HEK293 (cell line): ENCODE measurements at regions not wholly inside any gene's neighbourhood (a gene's known extent, or its start where the extent isn't known, plus 50 kb on each side); places are given as distances from the start of the nearest gene placed in this dataset.

Experiments used
- CTCF ChIA-PET: fragments of 350-600 bp; formaldehyde crosslinking; extraction: SDS; loops from one replicate; lab custom pipeline; 2021; ENCODE audit warnings: antibody characterized with exemption; lab: Yijun Ruan, JAX
- POLR2A ChIA-PET: fragments of 300-600 bp; formaldehyde crosslinking; extraction: SDS; loops from one replicate; lab custom pipeline; 2020; ENCODE audit warnings: antibody characterized with exemption, inconsistent platforms; lab: Yijun Ruan, JAX
- H3K27ac ChIP-seq: fragments of 200-500 bp; sonication (Bioruptor generic); 2 replicates; pipeline ENCODE4 v1.5.1; 2014; ENCODE audit warnings: low read depth, low read length, control low read depth, inconsistent platforms; ENCODE audit errors: extremely low read depth
- H3K36me3 ChIP-seq, 2 experiments: fragments of 200-500 bp in 1 of 2; sonication (Bioruptor generic) in 1 of 2; 1 replicate in 1 of 2; 2 replicates in 1 of 2; pipeline ENCODE4 v1.5.1; 2014 to 2017; ENCODE audit warnings: inconsistent platforms in 2 of 2, low read length in 2 of 2; ENCODE audit not compliant: control insufficient read depth in 2 of 2, insufficient read depth in 1 of 2
- H3K4me1 ChIP-seq: fragments of 200-500 bp; sonication (Bioruptor generic); 2 replicates; pipeline ENCODE4 v1.5.1; 2014; ENCODE audit warnings: mild to moderate bottlenecking, low read length, inconsistent platforms; ENCODE audit not compliant: control insufficient read depth, insufficient read depth
- H3K4me3 ChIP-seq: 2 replicates; pipeline ENCODE4 v1.5.1; 2011; ENCODE audit warnings: low read depth, mild to moderate bottlenecking, control low read depth, low read length, moderate library complexity
- H3K9me3 ChIP-seq: fragments of 200-500 bp; sonication (Bioruptor generic); 2 replicates; pipeline ENCODE4 v1.5.1; 2014; ENCODE audit warnings: low read depth, low read length, inconsistent platforms; ENCODE audit not compliant: control insufficient read depth, insufficient read depth
- IKZF3 ChIP-seq: fragments of 450-650 bp; IDR thresholded peaks from 2 replicates; pipeline ENCODE4 v1.5.0; 2018; ENCODE audit warnings: missing biosample characterization, mild to moderate bottlenecking, missing genetic modification characterization, moderate library complexity
- KLF16 ChIP-seq: fragments of 450-650 bp; formaldehyde crosslinking; IDR thresholded peaks from 2 replicates; pipeline ENCODE4 v1.5.1; 2017; ENCODE audit warnings: missing biosample characterization, missing genetic modification characterization
- PRDM1 ChIP-seq: fragments of 450-650 bp; formaldehyde crosslinking; IDR thresholded peaks from 2 replicates; pipeline ENCODE4; 2016; ENCODE audit warnings: missing biosample characterization, missing genetic modification characterization
- REPIN1 ChIP-seq: fragments of 450-650 bp; formaldehyde crosslinking; IDR thresholded peaks from 2 replicates; pipeline ENCODE4 v1.5.1; 2017; ENCODE audit warnings: missing biosample characterization, missing genetic modification characterization, low read depth
- SP3 ChIP-seq: fragments of 450-650 bp; formaldehyde crosslinking; IDR thresholded peaks from 2 replicates; pipeline ENCODE4 v1.5.1; 2016; ENCODE audit warnings: missing biosample characterization, missing genetic modification characterization
- SP7 ChIP-seq: fragments of 450-650 bp; formaldehyde crosslinking; IDR thresholded peaks from 2 replicates; pipeline ENCODE4 v1.5.1; 2016; ENCODE audit warnings: missing biosample characterization, missing genetic modification characterization
- ZBTB1 ChIP-seq: fragments of 450-650 bp; formaldehyde crosslinking; IDR thresholded peaks from 2 replicates; pipeline ENCODE4 v1.5.1; 2016; ENCODE audit warnings: missing biosample characterization, missing genetic modification characterization
- ZIC2 ChIP-seq: fragments of 450-650 bp; formaldehyde crosslinking; IDR thresholded peaks from 2 replicates; pipeline ENCODE4 v1.5.1; 2016; ENCODE audit warnings: missing biosample characterization, missing genetic modification characterization
- ZNF133 ChIP-seq: fragments of 450-650 bp; formaldehyde crosslinking; IDR thresholded peaks from 2 replicates; pipeline ENCODE4 v1.5.1; 2016; ENCODE audit warnings: missing biosample characterization, missing genetic modification characterization
- ZNF146 ChIP-seq: fragments of 450-650 bp; formaldehyde crosslinking; IDR thresholded peaks from 2 replicates; pipeline ENCODE4 v1.5.1; 2016; ENCODE audit warnings: missing biosample characterization, missing genetic modification characterization
- ZNF174 ChIP-seq: fragments of 450-650 bp; formaldehyde crosslinking; IDR thresholded peaks from 2 replicates; pipeline ENCODE4 v1.5.0; 2017; ENCODE audit warnings: missing biosample characterization, mild to moderate bottlenecking, missing genetic modification characterization
- ZNF211 ChIP-seq: fragments of 450-650 bp; formaldehyde crosslinking; IDR thresholded peaks from 2 replicates; pipeline ENCODE4 v1.5.1; 2016; ENCODE audit warnings: low read depth, missing biosample characterization, missing genetic modification characterization
- ZNF24 ChIP-seq: fragments of 450-650 bp; formaldehyde crosslinking; IDR thresholded peaks from 2 replicates; pipeline ENCODE4 v1.5.1; 2016; ENCODE audit warnings: missing biosample characterization, missing genetic modification characterization
- ZNF292 ChIP-seq: fragments of 450-650 bp; formaldehyde crosslinking; IDR thresholded peaks from 2 replicates; pipeline ENCODE4 v1.5.1; 2016; ENCODE audit warnings: low read depth, missing biosample characterization, missing genetic modification characterization, borderline replicate concordance
- ZNF311 ChIP-seq: fragments of 450-650 bp; formaldehyde crosslinking; IDR thresholded peaks from 2 replicates; pipeline ENCODE4 v1.5.1; 2017; ENCODE audit warnings: missing biosample characterization, missing genetic modification characterization, borderline replicate concordance
- ZNF350 ChIP-seq: fragments of 450-650 bp; formaldehyde crosslinking; IDR thresholded peaks from 2 replicates; pipeline ENCODE4 v1.5.0; 2017; ENCODE audit warnings: missing biosample characterization, mild to moderate bottlenecking, missing genetic modification characterization
- ZNF560 ChIP-seq: fragments of 450-650 bp; formaldehyde crosslinking; IDR thresholded peaks from 2 replicates; pipeline ENCODE4 v1.5.1; 2017; ENCODE audit warnings: missing biosample characterization, missing genetic modification characterization, borderline replicate concordance
- ZNF561 ChIP-seq: fragments of 450-650 bp; IDR thresholded peaks from 2 replicates; pipeline ENCODE4 v1.5.1; 2018; ENCODE audit warnings: missing biosample characterization, missing genetic modification characterization, borderline replicate concordance
- ZNF600 ChIP-seq: fragments of 450-650 bp; formaldehyde crosslinking; IDR thresholded peaks from 2 replicates; pipeline ENCODE4 v1.5.1; 2016; ENCODE audit warnings: missing biosample characterization, missing genetic modification characterization
- ZNF610 ChIP-seq: fragments of 450-650 bp; formaldehyde crosslinking; IDR thresholded peaks from 2 replicates; pipeline ENCODE4 v1.5.1; 2016; ENCODE audit warnings: missing biosample characterization, missing genetic modification characterization, borderline replicate concordance
- ZNF658 ChIP-seq: fragments of 450-650 bp; formaldehyde crosslinking; IDR thresholded peaks from 2 replicates; pipeline ENCODE4; 2016; ENCODE audit warnings: missing biosample characterization, missing genetic modification characterization
- ZSCAN16 ChIP-seq: fragments of 450-650 bp; formaldehyde crosslinking; IDR thresholded peaks from 2 replicates; pipeline ENCODE4 v1.5.1; 2016; ENCODE audit warnings: missing biosample characterization, missing genetic modification characterization
- TF ChIP-seq, protein P1 (sequence below): fragments of 450-650 bp; formaldehyde crosslinking; IDR thresholded peaks from 2 replicates; pipeline ENCODE4 v1.5.1; 2016; ENCODE audit warnings: missing biosample characterization, missing genetic modification characterization, borderline replicate concordance
- TF ChIP-seq, protein P2 (sequence below): fragments of 450-650 bp; formaldehyde crosslinking; IDR thresholded peaks from 2 replicates; pipeline ENCODE4 v1.5.1; 2016; ENCODE audit warnings: missing biosample characterization, missing genetic modification characterization
- TF ChIP-seq, protein P3 (sequence below): fragments of 450-650 bp; formaldehyde crosslinking; IDR thresholded peaks from 2 replicates; pipeline ENCODE4 v1.5.1; 2016; ENCODE audit warnings: missing biosample characterization, missing genetic modification characterization
- TF ChIP-seq, protein P4 (sequence below): fragments of 450-650 bp; formaldehyde crosslinking; IDR thresholded peaks from 2 replicates; pipeline ENCODE4 v1.5.1; 2016; ENCODE audit warnings: missing biosample characterization, missing genetic modification characterization
- TF ChIP-seq, protein P5 (sequence below): fragments of 450-650 bp; formaldehyde crosslinking; IDR thresholded peaks from 2 replicates; pipeline ENCODE4 v1.5.1; 2017; ENCODE audit warnings: missing biosample characterization, mild to moderate bottlenecking, missing genetic modification characterization, moderate library complexity

DNA sequence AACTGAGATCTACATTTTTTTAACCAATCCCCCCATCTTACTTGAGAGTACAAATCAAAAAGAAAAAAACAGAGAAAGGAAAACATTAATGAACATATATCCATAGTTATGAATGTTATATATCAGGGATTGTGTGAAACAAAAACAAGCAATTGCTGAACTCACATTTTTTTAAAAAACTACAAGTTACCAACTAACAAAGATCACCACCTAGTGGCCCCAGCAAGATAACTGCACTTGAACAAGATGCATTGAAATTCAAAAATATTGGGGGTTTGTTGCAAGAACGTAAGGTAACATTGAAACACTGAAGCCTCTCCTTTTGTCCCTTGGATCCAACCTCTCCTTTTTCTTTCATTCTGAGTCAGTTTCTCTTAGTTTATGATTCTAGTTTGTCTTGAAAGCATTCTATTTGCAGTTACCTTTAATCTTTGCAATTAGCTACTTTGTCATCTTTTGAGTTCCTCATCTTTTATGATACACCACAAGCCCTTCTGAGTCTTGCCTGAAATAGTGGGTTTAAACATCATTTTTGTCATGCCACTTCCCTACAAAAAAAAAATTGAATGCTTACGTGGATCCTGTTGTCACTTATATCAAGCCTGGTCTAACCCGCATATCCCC lies 87.3 kb upstream of the TES start (continued):
- TF ChIP-seq, protein P1, sequence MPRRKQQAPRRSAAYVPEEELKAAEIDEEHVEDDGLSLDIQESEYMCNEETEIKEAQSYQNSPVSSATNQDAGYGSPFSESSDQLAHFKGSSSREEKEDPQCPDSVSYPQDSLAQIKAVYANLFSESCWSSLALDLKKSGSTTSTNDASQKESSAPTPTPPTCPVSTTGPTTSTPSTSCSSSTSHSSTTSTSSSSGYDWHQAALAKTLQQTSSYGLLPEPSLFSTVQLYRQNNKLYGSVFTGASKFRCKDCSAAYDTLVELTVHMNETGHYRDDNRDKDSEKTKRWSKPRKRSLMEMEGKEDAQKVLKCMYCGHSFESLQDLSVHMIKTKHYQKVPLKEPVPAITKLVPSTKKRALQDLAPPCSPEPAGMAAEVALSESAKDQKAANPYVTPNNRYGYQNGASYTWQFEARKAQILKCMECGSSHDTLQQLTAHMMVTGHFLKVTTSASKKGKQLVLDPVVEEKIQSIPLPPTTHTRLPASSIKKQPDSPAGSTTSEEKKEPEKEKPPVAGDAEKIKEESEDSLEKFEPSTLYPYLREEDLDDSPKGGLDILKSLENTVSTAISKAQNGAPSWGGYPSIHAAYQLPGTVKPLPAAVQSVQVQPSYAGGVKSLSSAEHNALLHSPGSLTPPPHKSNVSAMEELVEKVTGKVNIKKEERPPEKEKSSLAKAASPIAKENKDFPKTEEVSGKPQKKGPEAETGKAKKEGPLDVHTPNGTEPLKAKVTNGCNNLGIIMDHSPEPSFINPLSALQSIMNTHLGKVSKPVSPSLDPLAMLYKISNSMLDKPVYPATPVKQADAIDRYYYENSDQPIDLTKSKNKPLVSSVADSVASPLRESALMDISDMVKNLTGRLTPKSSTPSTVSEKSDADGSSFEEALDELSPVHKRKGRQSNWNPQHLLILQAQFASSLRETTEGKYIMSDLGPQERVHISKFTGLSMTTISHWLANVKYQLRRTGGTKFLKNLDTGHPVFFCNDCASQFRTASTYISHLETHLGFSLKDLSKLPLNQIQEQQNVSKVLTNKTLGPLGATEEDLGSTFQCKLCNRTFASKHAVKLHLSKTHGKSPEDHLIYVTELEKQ (tag by site-specific recombination) = no peak
- TF ChIP-seq ZBTB1 (tag by site-specific recombination) (no peak), ZIC2 (tag by site-specific recombination) (no peak), PRDM1 (tag by site-specific recombination) (no peak), REPIN1 (tag by site-specific recombination) (no peak), SP7 (tag by site-specific recombination) (no peak), ZNF658 (tag by site-specific recombination) (no peak), ZNF211 (tag by site-specific recombination) (no peak), ZNF350 (no peak), KLF16 (tag by site-specific recombination) (no peak)
- TF ChIP-seq, protein P2, sequence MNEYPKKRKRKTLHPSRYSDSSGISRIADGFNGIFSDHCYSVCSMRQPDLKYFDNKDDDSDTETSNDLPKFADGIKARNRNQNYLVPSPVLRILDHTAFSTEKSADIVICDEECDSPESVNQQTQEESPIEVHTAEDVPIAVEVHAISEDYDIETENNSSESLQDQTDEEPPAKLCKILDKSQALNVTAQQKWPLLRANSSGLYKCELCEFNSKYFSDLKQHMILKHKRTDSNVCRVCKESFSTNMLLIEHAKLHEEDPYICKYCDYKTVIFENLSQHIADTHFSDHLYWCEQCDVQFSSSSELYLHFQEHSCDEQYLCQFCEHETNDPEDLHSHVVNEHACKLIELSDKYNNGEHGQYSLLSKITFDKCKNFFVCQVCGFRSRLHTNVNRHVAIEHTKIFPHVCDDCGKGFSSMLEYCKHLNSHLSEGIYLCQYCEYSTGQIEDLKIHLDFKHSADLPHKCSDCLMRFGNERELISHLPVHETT (tag by site-specific recombination) = no peak

DNA sequence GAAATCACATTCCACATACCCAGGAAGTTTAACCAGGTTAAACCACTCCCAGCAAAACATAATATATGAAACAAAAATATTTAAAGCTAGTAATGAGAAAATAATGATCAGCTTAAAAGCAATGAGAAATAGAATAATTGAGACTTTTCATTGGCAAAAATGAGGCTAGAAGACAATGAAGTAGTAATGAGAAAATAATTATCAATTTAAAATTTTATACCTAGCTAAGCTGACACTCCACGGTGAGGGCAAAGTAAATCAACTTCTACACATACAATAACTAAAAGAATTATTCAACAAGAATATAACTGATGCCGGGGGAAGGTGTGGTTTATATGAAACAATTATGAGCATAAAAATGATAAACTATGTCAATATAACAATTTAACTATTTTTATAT lies 82.2 kb upstream of the TES start:
- Histone ChIP-seq H3K9me3 (no peaks in the 10 kb centered on the region), H3K27ac (no peak overlapping the region), H3K36me3 (no peaks in the 10 kb centered on the region), H3K4me1 (no peaks in the 10 kb centered on the region), H3K4me3 (no peak overlapping the region)
- POLR2A ChIA-PET = no interaction called here
- CTCF ChIA-PET = interaction anchor here (0.8 kb wide), 1 partner anchor 26 kb away, joined by 5 read pairs; no protein-coding TSS in a partner anchor
- no peak for TF ChIP-seq ZNF133 (tag by site-specific recombination)
- no peak for TF ChIP-seq IKZF3 (tag by site-specific recombination)
- TF ChIP-seq ZNF610 (tag by site-specific recombination) = no peak
- no peak for TF ChIP-seq ZSCAN16
- no peak for TF ChIP-seq ZNF560 (tag by site-specific recombination)
- no peak for TF ChIP-seq ZNF600 (tag by site-specific recombination)
- TF ChIP-seq ZNF24 (tag by site-specific recombination) = no peak
- TF ChIP-seq ZNF146 (tag by site-specific recombination) = no peak
- no peak for TF ChIP-seq ZNF292 (tag by site-specific recombination)
- no peak for TF ChIP-seq ZNF174 (tag by site-specific recombination)
- no peak for TF ChIP-seq SP3 (tag by site-specific recombination)
- TF ChIP-seq ZNF561 (tag by site-specific recombination) = no peak
- TF ChIP-seq, protein P3, sequence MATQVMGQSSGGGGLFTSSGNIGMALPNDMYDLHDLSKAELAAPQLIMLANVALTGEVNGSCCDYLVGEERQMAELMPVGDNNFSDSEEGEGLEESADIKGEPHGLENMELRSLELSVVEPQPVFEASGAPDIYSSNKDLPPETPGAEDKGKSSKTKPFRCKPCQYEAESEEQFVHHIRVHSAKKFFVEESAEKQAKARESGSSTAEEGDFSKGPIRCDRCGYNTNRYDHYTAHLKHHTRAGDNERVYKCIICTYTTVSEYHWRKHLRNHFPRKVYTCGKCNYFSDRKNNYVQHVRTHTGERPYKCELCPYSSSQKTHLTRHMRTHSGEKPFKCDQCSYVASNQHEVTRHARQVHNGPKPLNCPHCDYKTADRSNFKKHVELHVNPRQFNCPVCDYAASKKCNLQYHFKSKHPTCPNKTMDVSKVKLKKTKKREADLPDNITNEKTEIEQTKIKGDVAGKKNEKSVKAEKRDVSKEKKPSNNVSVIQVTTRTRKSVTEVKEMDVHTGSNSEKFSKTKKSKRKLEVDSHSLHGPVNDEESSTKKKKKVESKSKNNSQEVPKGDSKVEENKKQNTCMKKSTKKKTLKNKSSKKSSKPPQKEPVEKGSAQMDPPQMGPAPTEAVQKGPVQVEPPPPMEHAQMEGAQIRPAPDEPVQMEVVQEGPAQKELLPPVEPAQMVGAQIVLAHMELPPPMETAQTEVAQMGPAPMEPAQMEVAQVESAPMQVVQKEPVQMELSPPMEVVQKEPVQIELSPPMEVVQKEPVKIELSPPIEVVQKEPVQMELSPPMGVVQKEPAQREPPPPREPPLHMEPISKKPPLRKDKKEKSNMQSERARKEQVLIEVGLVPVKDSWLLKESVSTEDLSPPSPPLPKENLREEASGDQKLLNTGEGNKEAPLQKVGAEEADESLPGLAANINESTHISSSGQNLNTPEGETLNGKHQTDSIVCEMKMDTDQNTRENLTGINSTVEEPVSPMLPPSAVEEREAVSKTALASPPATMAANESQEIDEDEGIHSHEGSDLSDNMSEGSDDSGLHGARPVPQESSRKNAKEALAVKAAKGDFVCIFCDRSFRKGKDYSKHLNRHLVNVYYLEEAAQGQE (tag by site-specific recombination) = no peak
- TF ChIP-seq, protein P4, sequence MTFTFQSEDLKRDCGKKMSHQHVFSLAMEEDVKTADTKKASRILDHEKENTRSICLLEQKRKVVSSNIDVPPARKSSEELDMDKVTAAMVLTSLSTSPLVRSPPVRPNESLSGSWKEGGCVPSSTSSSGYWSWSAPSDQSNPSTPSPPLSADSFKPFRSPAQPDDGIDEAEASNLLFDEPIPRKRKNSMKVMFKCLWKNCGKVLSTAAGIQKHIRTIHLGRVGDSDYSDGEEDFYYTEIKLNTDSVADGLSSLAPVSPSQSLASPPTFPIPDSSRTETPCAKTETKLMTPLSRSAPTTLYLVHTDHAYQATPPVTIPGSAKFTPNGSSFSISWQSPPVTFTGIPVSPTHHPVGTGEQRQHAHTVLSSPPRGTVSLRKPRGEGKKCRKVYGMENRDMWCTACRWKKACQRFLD (tag by site-specific recombination) = no peak
- no peak for TF ChIP-seq ZNF311 (tag by site-specific recombination)
- TF ChIP-seq, protein P5, sequence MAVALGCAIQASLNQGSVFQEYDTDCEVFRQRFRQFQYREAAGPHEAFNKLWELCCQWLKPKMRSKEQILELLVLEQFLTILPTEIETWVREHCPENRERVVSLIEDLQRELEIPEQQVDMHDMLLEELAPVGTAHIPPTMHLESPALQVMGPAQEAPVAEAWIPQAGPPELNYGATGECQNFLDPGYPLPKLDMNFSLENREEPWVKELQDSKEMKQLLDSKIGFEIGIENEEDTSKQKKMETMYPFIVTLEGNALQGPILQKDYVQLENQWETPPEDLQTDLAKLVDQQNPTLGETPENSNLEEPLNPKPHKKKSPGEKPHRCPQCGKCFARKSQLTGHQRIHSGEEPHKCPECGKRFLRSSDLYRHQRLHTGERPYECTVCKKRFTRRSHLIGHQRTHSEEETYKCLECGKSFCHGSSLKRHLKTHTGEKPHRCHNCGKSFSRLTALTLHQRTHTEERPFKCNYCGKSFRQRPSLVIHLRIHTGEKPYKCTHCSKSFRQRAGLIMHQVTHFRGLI = no peak
